ENCODE measurements at regions not wholly inside any gene's neighbourhood (a gene's known extent, or its start where the extent isn't known, plus 50 kb on each side); places are given as distances from the start of the nearest gene placed in this dataset.

GRCh38 chr2:134185639-134186038 lies 68.2 kb upstream of the MGAT5 start:
- no peak overlapping the region for H3K4ac ChIP-seq (ENCODE audit: low read length)
- peaks cover 0 to 3% of the 10 kb centered on the region in 2 donors for H3K4me1 ChIP-seq (ENCODE audit: control insufficient read depth in 2 of 2, insufficient read depth in 1 of 2, low read depth in 1 of 2, low read length in 2 of 2)
- H2BK12ac ChIP-seq (ENCODE audit: low read length), result no peak overlapping the region
- no peak overlapping the region for H2BK5ac ChIP-seq (ENCODE audit: low read length)
- no CpG with 5 or more reads among the region's 4 CpGs for WGBS, 2 donors (ENCODE audit: extremely low coverage in 2 of 2, insufficient read length in 2 of 2, insufficient replicate concordance in 1 of 2)
- no peak overlapping the region for H2BK15ac ChIP-seq (ENCODE audit: low read length)
- peaks cover 0 to 3% of the 10 kb centered on the region in 2 donors for H3K36me3 ChIP-seq (replicated peaks in 1 of 2; ENCODE audit: control insufficient read depth in 2 of 2, insufficient read depth in 2 of 2, low read length in 2 of 2)
- no peak overlapping the region for H2AK5ac ChIP-seq (ENCODE audit: low read depth, low read length)
- no peak overlapping the region for H3K27ac ChIP-seq (replicated peaks; ENCODE audit: low read length)
- no peak overlapping the region for H3K4me2 ChIP-seq (ENCODE audit: insufficient read depth, low read length, poor library complexity, severe bottlenecking)
- H4K91ac ChIP-seq (ENCODE audit: low read depth, low read length, poor library complexity), result no peak overlapping the region
- peaks cover 0 to 1% of the 10 kb centered on the region in 2 donors for H3K9me3 ChIP-seq (replicated peaks in 1 of 2; ENCODE audit: control insufficient read depth in 2 of 2, insufficient read depth in 1 of 2, low read depth in 1 of 2, low read length in 2 of 2)
- DNase-seq (ENCODE audit: low spot score), result no peak
- no peak overlapping the region for H3K23ac ChIP-seq (ENCODE audit: low read depth, low read length, poor library complexity)
- H3K14ac ChIP-seq (ENCODE audit: low read length), result no peak overlapping the region
- H3K18ac ChIP-seq (ENCODE audit: low read length), result no peak overlapping the region
- H3K79me1 ChIP-seq (ENCODE audit: low read depth, low read length), result no peaks in the 10 kb centered on the region
- no peak overlapping the region for H2BK120ac ChIP-seq (ENCODE audit: low read depth, low read length)
- no peak overlapping the region for H4K8ac ChIP-seq (ENCODE audit: low read depth, low read length)
- H3K4me3 ChIP-seq (ENCODE audit: low read length in 2 of 2), result no peak overlapping the region
- no peak overlapping the region for H3K9ac ChIP-seq (ENCODE audit: low read depth, low read length, poor library complexity)
- no peak overlapping the region for H2AFZ ChIP-seq (ENCODE audit: low read length)
- no peaks in the 10 kb centered on the region for H3K27me3 ChIP-seq (ENCODE audit: control insufficient read depth in 3 of 3, insufficient read depth in 3 of 3, low read depth in 1 of 3, low read length in 3 of 3)

GRCh38 chr2:134189009-134189720 lies 64.7 kb upstream of the MGAT5 start:
- H2AK5ac ChIP-seq (ENCODE audit: low read depth, low read length), result no peak overlapping the region
- H3K4me1 ChIP-seq (ENCODE audit: control insufficient read depth in 2 of 2, insufficient read depth in 1 of 2, low read depth in 1 of 2, low read length in 2 of 2), result no peaks in the 10 kb centered on the region
- H3K18ac ChIP-seq (ENCODE audit: low read length), result no peak overlapping the region
- H3K14ac ChIP-seq (ENCODE audit: low read length), result no peak overlapping the region
- no peak overlapping the region for H4K8ac ChIP-seq (ENCODE audit: low read depth, low read length)
- no peak overlapping the region for H2BK5ac ChIP-seq (ENCODE audit: low read length)
- H3K79me1 ChIP-seq (ENCODE audit: low read depth, low read length), result no peaks in the 10 kb centered on the region
- H3K4me3 ChIP-seq (ENCODE audit: low read length in 2 of 2), result no peak overlapping the region
- no peak overlapping the region for H2BK12ac ChIP-seq (ENCODE audit: low read length)
- no peak overlapping the region for H2AFZ ChIP-seq (ENCODE audit: low read length)
- H4K91ac ChIP-seq (ENCODE audit: low read depth, low read length, poor library complexity), result no peak overlapping the region
- no peaks in the 10 kb centered on the region for H3K27me3 ChIP-seq (ENCODE audit: control insufficient read depth in 3 of 3, insufficient read depth in 3 of 3, low read depth in 1 of 3, low read length in 3 of 3)
- H3K9ac ChIP-seq (ENCODE audit: low read depth, low read length, poor library complexity), result no peak overlapping the region
- H3K36me3 ChIP-seq (replicated peaks in 1 of 2; ENCODE audit: control insufficient read depth in 2 of 2, insufficient read depth in 2 of 2, low read length in 2 of 2), result no peaks in the 10 kb centered on the region
- no peak for DNase-seq (ENCODE audit: low spot score)
- no peak overlapping the region for H2BK15ac ChIP-seq (ENCODE audit: low read length)
- H2BK120ac ChIP-seq (ENCODE audit: low read depth, low read length), result no peak overlapping the region
- no peak overlapping the region for H3K27ac ChIP-seq (replicated peaks; ENCODE audit: low read length)
- no peak overlapping the region for H3K4ac ChIP-seq (ENCODE audit: low read length)
- peaks cover 0 to 1% of the 10 kb centered on the region in 2 donors for H3K9me3 ChIP-seq (replicated peaks in 1 of 2; ENCODE audit: control insufficient read depth in 2 of 2, insufficient read depth in 1 of 2, low read depth in 1 of 2, low read length in 2 of 2)
- H3K4me2 ChIP-seq (ENCODE audit: insufficient read depth, low read length, poor library complexity, severe bottlenecking), result no peak overlapping the region
- no peak overlapping the region for H3K23ac ChIP-seq (ENCODE audit: low read depth, low read length, poor library complexity)
- whole genome bisulfite sequencing, 2 donors (ENCODE audit: extremely low coverage in 2 of 2, insufficient read length in 2 of 2, insufficient replicate concordance in 1 of 2), result no CpG with 5 or more reads among the region's 6 CpGs

GRCh38 chr2:134190062-134190806 lies 63.6 kb upstream of the MGAT5 start:
- no peaks in the 10 kb centered on the region for H3K4me1 ChIP-seq (ENCODE audit: control insufficient read depth in 2 of 2, insufficient read depth in 1 of 2, low read depth in 1 of 2, low read length in 2 of 2)
- H3K23ac ChIP-seq (ENCODE audit: low read depth, low read length, poor library complexity), result no peak overlapping the region
- no peaks in the 10 kb centered on the region for H3K27me3 ChIP-seq (ENCODE audit: control insufficient read depth in 3 of 3, insufficient read depth in 3 of 3, low read depth in 1 of 3, low read length in 3 of 3)
- no peak overlapping the region for H3K27ac ChIP-seq (replicated peaks; ENCODE audit: low read length)
- no peak overlapping the region for H3K4me3 ChIP-seq (ENCODE audit: low read length in 2 of 2)
- H3K4ac ChIP-seq (ENCODE audit: low read length), result no peak overlapping the region
- no peaks in the 10 kb centered on the region for H3K79me1 ChIP-seq (ENCODE audit: low read depth, low read length)
- H2BK120ac ChIP-seq (ENCODE audit: low read depth, low read length), result no peak overlapping the region
- DNase-seq (ENCODE audit: low spot score), result no peak
- no peak overlapping the region for H2AFZ ChIP-seq (ENCODE audit: low read length)
- no peak overlapping the region for H2BK5ac ChIP-seq (ENCODE audit: low read length)
- H3K9ac ChIP-seq (ENCODE audit: low read depth, low read length, poor library complexity), result no peak overlapping the region
- H2BK12ac ChIP-seq (ENCODE audit: low read length), result no peak overlapping the region
- no peak overlapping the region for H3K14ac ChIP-seq (ENCODE audit: low read length)
- H3K9me3 ChIP-seq (replicated peaks in 1 of 2; ENCODE audit: control insufficient read depth in 2 of 2, insufficient read depth in 1 of 2, low read depth in 1 of 2, low read length in 2 of 2), result peaks cover 0 to 1% of the 10 kb centered on the region in 2 donors
- WGBS, 2 donors (ENCODE audit: extremely low coverage in 2 of 2, insufficient read length in 2 of 2, insufficient replicate concordance in 1 of 2), result no CpG with 5 or more reads among the region's 4 CpGs
- H3K18ac ChIP-seq (ENCODE audit: low read length), result no peak overlapping the region
- no peak overlapping the region for H3K4me2 ChIP-seq (ENCODE audit: insufficient read depth, low read length, poor library complexity, severe bottlenecking)
- H2AK5ac ChIP-seq (ENCODE audit: low read depth, low read length), result no peak overlapping the region
- H2BK15ac ChIP-seq (ENCODE audit: low read length), result no peak overlapping the region
- H4K91ac ChIP-seq (ENCODE audit: low read depth, low read length, poor library complexity), result no peak overlapping the region
- no peak overlapping the region for H4K8ac ChIP-seq (ENCODE audit: low read depth, low read length)
- H3K36me3 ChIP-seq (replicated peaks in 1 of 2; ENCODE audit: control insufficient read depth in 2 of 2, insufficient read depth in 2 of 2, low read length in 2 of 2), result no peaks in the 10 kb centered on the region

GRCh38 chr2:134190807-134191203 lies 63.1 kb upstream of the MGAT5 start:
- no peaks in the 10 kb centered on the region for H3K36me3 ChIP-seq (replicated peaks in 1 of 2; ENCODE audit: control insufficient read depth in 2 of 2, insufficient read depth in 2 of 2, low read length in 2 of 2)
- no peak overlapping the region for H3K4ac ChIP-seq (ENCODE audit: low read length)
- H3K27me3 ChIP-seq (ENCODE audit: control insufficient read depth in 3 of 3, insufficient read depth in 3 of 3, low read depth in 1 of 3, low read length in 3 of 3), result no peaks in the 10 kb centered on the region
- no peak overlapping the region for H3K14ac ChIP-seq (ENCODE audit: low read length)
- DNase-seq (ENCODE audit: low spot score), result no peak
- H3K23ac ChIP-seq (ENCODE audit: low read depth, low read length, poor library complexity), result no peak overlapping the region
- no peak overlapping the region for H3K4me2 ChIP-seq (ENCODE audit: insufficient read depth, low read length, poor library complexity, severe bottlenecking)
- no peak overlapping the region for H3K27ac ChIP-seq (replicated peaks; ENCODE audit: low read length)
- no peak overlapping the region for H2BK15ac ChIP-seq (ENCODE audit: low read length)
- H4K8ac ChIP-seq (ENCODE audit: low read depth, low read length), result no peak overlapping the region
- H3K9ac ChIP-seq (ENCODE audit: low read depth, low read length, poor library complexity), result no peak overlapping the region
- H4K91ac ChIP-seq (ENCODE audit: low read depth, low read length, poor library complexity), result no peak overlapping the region
- H3K18ac ChIP-seq (ENCODE audit: low read length), result no peak overlapping the region
- no peak overlapping the region for H2AFZ ChIP-seq (ENCODE audit: low read length)
- no peak overlapping the region for H2BK120ac ChIP-seq (ENCODE audit: low read depth, low read length)
- H3K79me1 ChIP-seq (ENCODE audit: low read depth, low read length), result no peaks in the 10 kb centered on the region
- no peak overlapping the region for H3K4me3 ChIP-seq (ENCODE audit: low read length in 2 of 2)
- H2BK5ac ChIP-seq (ENCODE audit: low read length), result no peak overlapping the region
- H2AK5ac ChIP-seq (ENCODE audit: low read depth, low read length), result no peak overlapping the region
- H3K9me3 ChIP-seq (replicated peaks in 1 of 2; ENCODE audit: control insufficient read depth in 2 of 2, insufficient read depth in 1 of 2, low read depth in 1 of 2, low read length in 2 of 2), result peaks cover 0 to 1% of the 10 kb centered on the region in 2 donors
- no peak overlapping the region for H2BK12ac ChIP-seq (ENCODE audit: low read length)
- no peaks in the 10 kb centered on the region for H3K4me1 ChIP-seq (ENCODE audit: control insufficient read depth in 2 of 2, insufficient read depth in 1 of 2, low read depth in 1 of 2, low read length in 2 of 2)
- WGBS, 2 donors (ENCODE audit: extremely low coverage in 2 of 2, insufficient read length in 2 of 2, insufficient replicate concordance in 1 of 2), result no CpG with 5 or more reads among the region's 8 CpGs

Data from neuronal stem cell (in vitro differentiated cells).